ENCODE measurements at regions not wholly inside any gene's neighbourhood (a gene's known extent, or its start where the extent isn't known, plus 50 kb on each side); places are given as distances from the start of the nearest gene placed in this dataset.

DNA sequence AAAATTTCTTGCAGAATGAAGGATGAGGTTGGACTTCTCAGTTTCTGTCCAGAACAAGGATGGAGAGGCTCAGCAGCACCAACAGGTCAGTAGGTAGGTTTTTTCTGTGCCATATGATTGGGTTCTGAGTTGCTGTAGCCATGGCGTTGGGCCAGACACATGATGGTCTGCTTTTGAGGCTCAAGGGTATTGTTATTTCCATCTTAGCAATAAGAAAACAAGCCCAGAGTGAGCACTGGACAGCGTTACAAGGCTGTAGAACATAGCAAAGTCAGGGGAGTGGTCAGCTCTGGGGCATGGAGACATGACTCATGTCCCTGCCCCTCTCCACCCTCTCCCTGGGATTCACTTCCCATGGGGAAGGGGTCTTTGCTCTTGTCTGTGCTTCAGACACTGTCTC, 137.6 kb upstream of the TOPAZ1 start:
- H3K4me1 Mint-ChIP-seq: peaks cover 18 to 22% of the 10 kb centered on the region in 2 experiments
- no CpG with 5 or more reads among the region's 2 CpGs for WGBS (ENCODE audit: extremely low coverage, insufficient read length, low lambda C conversion rate)
- no peak overlapping the region for H4K5ac ChIP-seq (ENCODE audit: insufficient read length, low read depth, low read length)

More for the DNA sequence above, 137.6 kb upstream of the TOPAZ1 start:
- Histone ChIP-seq H3K14ac (ENCODE audit: insufficient read depth, low read length) (no peak overlapping the region), H3K4ac (ENCODE audit: low read depth, low read length) (no peak overlapping the region), H4K8ac (replicated peaks; ENCODE audit: insufficient read length, low read depth, low read length) (no peak overlapping the region), H3K9me3 (ENCODE audit: control insufficient read depth, low read depth, low read length) (no peaks in the 10 kb centered on the region), H2AK5ac (ENCODE audit: insufficient read length, low read length) (no peak overlapping the region), H3K79me2 (ENCODE audit: insufficient read depth, low read length) (no peaks in the 10 kb centered on the region), H3K4me2 (ENCODE audit: insufficient read depth, insufficient read length, low read length) (no peak overlapping the region), H3K18ac (ENCODE audit: insufficient read length, low read depth, low read length) (no peak overlapping the region), H2BK12ac (ENCODE audit: insufficient read length, low read depth, low read length) (no peak overlapping the region), H3K27ac (ENCODE audit: insufficient read length, low read depth, low read length) (no peak overlapping the region), H2AFZ (ENCODE audit: low read length) (no peak overlapping the region), H3K9ac (ENCODE audit: extremely low read depth, insufficient read length, low read length) (no peak overlapping the region), H3K23ac (ENCODE audit: insufficient read length, low read depth, low read length) (no peak overlapping the region), H3K23me2 (ENCODE audit: insufficient read length, low read depth, low read length, poor library complexity, severe bottlenecking) (no peaks in the 10 kb centered on the region), H3T11ph (ENCODE audit: low read length) (no peak overlapping the region), H4K20me1 (ENCODE audit: control insufficient read depth, insufficient read depth, insufficient read length) (no peaks in the 10 kb centered on the region), H2BK120ac (ENCODE audit: low read depth, low read length, poor library complexity, severe bottlenecking) (no peak overlapping the region), H4K91ac (ENCODE audit: insufficient read length, low read depth, low read length) (no peak overlapping the region), H2BK20ac (ENCODE audit: low read depth, low read length, poor library complexity, severe bottlenecking) (no peak overlapping the region), H2BK15ac (ENCODE audit: low read depth, low read length) (no peak overlapping the region), H2BK5ac (ENCODE audit: insufficient read length, low read length) (no peak overlapping the region), H3K4me1 (ENCODE audit: insufficient read depth, low read length) (peaks cover 3% of the 10 kb centered on the region; the same call in 1 of the 2 replicates), H3K27me3 (ENCODE audit: insufficient read depth, low read length) (no peaks in the 10 kb centered on the region), H3K56ac (ENCODE audit: insufficient read length, low read depth, low read length) (no peak overlapping the region), H3K79me1 (ENCODE audit: insufficient read depth, low read depth, low read length, poor library complexity, severe bottlenecking) (no peaks in the 10 kb centered on the region)
- Mint-ChIP-seq H3K27ac (no peak overlapping the region), H3K4me3 (no peak overlapping the region), H3K36me3 (ENCODE audit: insufficient read depth in 1 of 3, low read depth in 3 of 3) (no peaks in the 10 kb centered on the region), H3K9me3 (no peaks in the 10 kb centered on the region), H3K27me3 (ENCODE audit: low read depth) (no peaks in the 10 kb centered on the region; the same call in 1 of the 2 replicates)
- TF ChIP-seq, protein P1, sequence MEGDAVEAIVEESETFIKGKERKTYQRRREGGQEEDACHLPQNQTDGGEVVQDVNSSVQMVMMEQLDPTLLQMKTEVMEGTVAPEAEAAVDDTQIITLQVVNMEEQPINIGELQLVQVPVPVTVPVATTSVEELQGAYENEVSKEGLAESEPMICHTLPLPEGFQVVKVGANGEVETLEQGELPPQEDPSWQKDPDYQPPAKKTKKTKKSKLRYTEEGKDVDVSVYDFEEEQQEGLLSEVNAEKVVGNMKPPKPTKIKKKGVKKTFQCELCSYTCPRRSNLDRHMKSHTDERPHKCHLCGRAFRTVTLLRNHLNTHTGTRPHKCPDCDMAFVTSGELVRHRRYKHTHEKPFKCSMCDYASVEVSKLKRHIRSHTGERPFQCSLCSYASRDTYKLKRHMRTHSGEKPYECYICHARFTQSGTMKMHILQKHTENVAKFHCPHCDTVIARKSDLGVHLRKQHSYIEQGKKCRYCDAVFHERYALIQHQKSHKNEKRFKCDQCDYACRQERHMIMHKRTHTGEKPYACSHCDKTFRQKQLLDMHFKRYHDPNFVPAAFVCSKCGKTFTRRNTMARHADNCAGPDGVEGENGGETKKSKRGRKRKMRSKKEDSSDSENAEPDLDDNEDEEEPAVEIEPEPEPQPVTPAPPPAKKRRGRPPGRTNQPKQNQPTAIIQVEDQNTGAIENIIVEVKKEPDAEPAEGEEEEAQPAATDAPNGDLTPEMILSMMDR (conservative IDR thresholded peaks at IDR 0.05): no peak
- DNase-seq: no peak

All from H9 (cell line).